Panc1 (cell line): ENCODE measurements at regions not wholly inside any gene's neighbourhood (a gene's known extent, or its start where the extent isn't known, plus 50 kb on each side); places are given as distances from the start of the nearest gene placed in this dataset.

Experiments
- CTCF ChIP-seq: fragments of 450-650 bp; IDR thresholded peaks from 2 replicates; pipeline ENCODE4 v1.5.1; 2017; ENCODE audit warnings: mild to moderate bottlenecking
- POLR2AphosphoS5 ChIP-seq: IDR thresholded peaks from 2 replicates; pipeline ENCODE4 v1.6.1; 2012; ENCODE audit warnings: mild to moderate bottlenecking, low read depth, low read length, moderate library complexity
- SIN3A ChIP-seq: IDR thresholded peaks from 2 replicates; pipeline ENCODE4 v1.6.1; 2012; ENCODE audit warnings: low read depth, mild to moderate bottlenecking, low read length, moderate library complexity, borderline replicate concordance; ENCODE audit not compliant: insufficient read depth
- TCF7L2 ChIP-seq: IDR thresholded peaks from 2 replicates; pipeline ENCODE4 v1.6.1; 2011; ENCODE audit warnings: mild to moderate bottlenecking, low read depth, low read length, inconsistent platforms
- TF ChIP-seq, protein P1 (sequence below), 2 experiments: IDR thresholded peaks; 2 replicates each; pipeline ENCODE4 v1.6.1; 2011 to 2012; ENCODE audit warnings: low read depth in 2 of 2, control low read depth in 1 of 2, low read length in 1 of 2, mild to moderate bottlenecking in 1 of 2, moderate library complexity in 1 of 2; ENCODE audit not compliant: insufficient read depth in 1 of 2

DNA sequence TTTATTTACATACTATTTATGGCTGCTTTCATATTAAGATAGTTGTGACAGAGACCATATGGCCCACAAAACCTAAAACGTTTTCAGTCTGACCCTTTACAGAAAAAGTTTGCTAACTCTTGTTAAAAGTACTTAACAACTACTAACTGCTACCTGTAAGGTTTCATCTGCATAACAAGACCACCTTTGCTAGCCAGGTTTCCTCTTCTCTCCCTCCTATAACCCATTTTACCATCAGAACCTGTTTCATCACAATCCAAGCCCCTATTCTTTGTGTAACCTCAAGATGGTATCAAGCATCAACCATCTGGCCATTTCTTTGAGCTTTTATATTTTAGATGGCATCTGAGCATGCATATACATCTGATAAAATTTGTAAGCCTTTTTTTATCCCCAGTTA lies 305.4 kb downstream of the HHIPL2 start:
- TF ChIP-seq CTCF (no peak), POLR2AphosphoS5 (no peak), SIN3A (no peak), TCF7L2 (no peak)
- TF ChIP-seq, protein P1, sequence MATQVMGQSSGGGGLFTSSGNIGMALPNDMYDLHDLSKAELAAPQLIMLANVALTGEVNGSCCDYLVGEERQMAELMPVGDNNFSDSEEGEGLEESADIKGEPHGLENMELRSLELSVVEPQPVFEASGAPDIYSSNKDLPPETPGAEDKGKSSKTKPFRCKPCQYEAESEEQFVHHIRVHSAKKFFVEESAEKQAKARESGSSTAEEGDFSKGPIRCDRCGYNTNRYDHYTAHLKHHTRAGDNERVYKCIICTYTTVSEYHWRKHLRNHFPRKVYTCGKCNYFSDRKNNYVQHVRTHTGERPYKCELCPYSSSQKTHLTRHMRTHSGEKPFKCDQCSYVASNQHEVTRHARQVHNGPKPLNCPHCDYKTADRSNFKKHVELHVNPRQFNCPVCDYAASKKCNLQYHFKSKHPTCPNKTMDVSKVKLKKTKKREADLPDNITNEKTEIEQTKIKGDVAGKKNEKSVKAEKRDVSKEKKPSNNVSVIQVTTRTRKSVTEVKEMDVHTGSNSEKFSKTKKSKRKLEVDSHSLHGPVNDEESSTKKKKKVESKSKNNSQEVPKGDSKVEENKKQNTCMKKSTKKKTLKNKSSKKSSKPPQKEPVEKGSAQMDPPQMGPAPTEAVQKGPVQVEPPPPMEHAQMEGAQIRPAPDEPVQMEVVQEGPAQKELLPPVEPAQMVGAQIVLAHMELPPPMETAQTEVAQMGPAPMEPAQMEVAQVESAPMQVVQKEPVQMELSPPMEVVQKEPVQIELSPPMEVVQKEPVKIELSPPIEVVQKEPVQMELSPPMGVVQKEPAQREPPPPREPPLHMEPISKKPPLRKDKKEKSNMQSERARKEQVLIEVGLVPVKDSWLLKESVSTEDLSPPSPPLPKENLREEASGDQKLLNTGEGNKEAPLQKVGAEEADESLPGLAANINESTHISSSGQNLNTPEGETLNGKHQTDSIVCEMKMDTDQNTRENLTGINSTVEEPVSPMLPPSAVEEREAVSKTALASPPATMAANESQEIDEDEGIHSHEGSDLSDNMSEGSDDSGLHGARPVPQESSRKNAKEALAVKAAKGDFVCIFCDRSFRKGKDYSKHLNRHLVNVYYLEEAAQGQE (IDR thresholded peaks at IDR 0.05; ENCODE audit: insufficient read depth in 1 of 2, low read depth in 2 of 2, low read length in 1 of 2) = no peak
